ENCODE measurements at regions not wholly inside any gene's neighbourhood (a gene's known extent, or its start where the extent isn't known, plus 50 kb on each side); places are given as distances from the start of the nearest gene placed in this dataset.

- POLR2A ChIA-PET = interaction anchor here (0.6 to 3.2 kb wide), 11 partner anchors 14 to 556 kb away, joined by 3 to 26 read pairs (median 4); partner anchors contain the start of gene IGF1R
- BruUV-seq (replicated peaks) = no TSS peak
Observed at GRCh38 chr15:98519767-98520550, 128.4 kb upstream of the IGF1R start.

GRCh38 chr15:98522127-98522526 is 126.2 kb upstream of the IGF1R start:
- no peaks in the 10 kb centered on the region for H3K27me3 Mint-ChIP-seq (ENCODE audit: insufficient read depth, unreplicated experiment)

More at GRCh38 chr15:98519767-98520550, 128.4 kb upstream of the IGF1R start:
- CTCF ChIA-PET = interaction anchor here (0.6 to 4.4 kb wide), 44 partner anchors 8 to 683 kb away, joined by 3 to 58 read pairs (median 4); no protein-coding TSS in a partner anchor
- intact Hi-C loops (cut with micrococcal nuclease) = loop anchor here (1.0 to 10.0 kb wide), 9 partner anchors 78 to 693 kb away; no protein-coding TSS in a partner anchor
- peaks cover 4% of the 10 kb centered on the region for H3K4me1 Mint-ChIP-seq (ENCODE audit: insufficient read depth, unreplicated experiment)
- H3K27ac Mint-ChIP-seq (ENCODE audit: low read depth, unreplicated experiment) = no peak overlapping the region
- no peak for TF ChIP-seq CTCF (IDR thresholded peaks at IDR 0.05; ENCODE audit: unreplicated experiment)
- H3K9me3 Mint-ChIP-seq (ENCODE audit: unreplicated experiment) = no peaks in the 10 kb centered on the region
- H3K27me3 Mint-ChIP-seq (ENCODE audit: insufficient read depth, unreplicated experiment) = no peaks in the 10 kb centered on the region
- no peak overlapping the region for H3K4me3 Mint-ChIP-seq (ENCODE audit: unreplicated experiment)
- no peak for DNase-seq (ENCODE audit: unreplicated experiment)
- H3K36me3 Mint-ChIP-seq (ENCODE audit: insufficient read depth, unreplicated experiment) = no peaks in the 10 kb centered on the region

GRCh38 chr15:98523912-98524662 is 124.3 kb upstream of the IGF1R start:
- BruUV-seq (replicated peaks) = no TSS peak
- no peak overlapping the region for H3K4me3 Mint-ChIP-seq (ENCODE audit: unreplicated experiment)
- peaks cover 12% of the 10 kb centered on the region for H3K27me3 Mint-ChIP-seq (ENCODE audit: insufficient read depth, unreplicated experiment)
- ChIA-PET POLR2A (interaction anchor here (1.0 kb wide), 1 partner anchor 327 kb away, joined by 3 read pairs; no protein-coding TSS in a partner anchor), CTCF (interaction anchor here (0.5 to 1.7 kb wide), 10 partner anchors 15 to 689 kb away, joined by 3 to 4 read pairs (median 3); no protein-coding TSS in a partner anchor)
- no peak overlapping the region for H3K27ac Mint-ChIP-seq (ENCODE audit: low read depth, unreplicated experiment)
- H3K9me3 Mint-ChIP-seq (ENCODE audit: unreplicated experiment) = no peaks in the 10 kb centered on the region
- peaks cover 2% of the 10 kb centered on the region for H3K4me1 Mint-ChIP-seq (ENCODE audit: insufficient read depth, unreplicated experiment)
- TF ChIP-seq CTCF (IDR thresholded peaks at IDR 0.05; ENCODE audit: unreplicated experiment) = no peak
- intact Hi-C loops (cut with micrococcal nuclease) = no loop called here
- H3K36me3 Mint-ChIP-seq (ENCODE audit: insufficient read depth, unreplicated experiment) = no peaks in the 10 kb centered on the region
- DNase-seq (ENCODE audit: unreplicated experiment) = no peak

More at GRCh38 chr15:98522127-98522526, 126.2 kb upstream of the IGF1R start:
- Mint-ChIP-seq H3K4me3 (ENCODE audit: unreplicated experiment) (no peak overlapping the region), H3K36me3 (ENCODE audit: insufficient read depth, unreplicated experiment) (no peaks in the 10 kb centered on the region), H3K4me1 (ENCODE audit: insufficient read depth, unreplicated experiment) (peaks cover 4% of the 10 kb centered on the region), H3K9me3 (ENCODE audit: unreplicated experiment) (no peaks in the 10 kb centered on the region), H3K27ac (ENCODE audit: low read depth, unreplicated experiment) (no peak overlapping the region)
- intact Hi-C loops (cut with micrococcal nuclease) = no loop called here
- no TSS peak for BruUV-seq (replicated peaks)
- ChIA-PET POLR2A (interaction anchor here (0.7 to 1.5 kb wide), 4 partner anchors 138 to 1031 kb away, joined by 3 to 4 read pairs (median 4); no protein-coding TSS in a partner anchor), CTCF (interaction anchor here (0.5 to 4.4 kb wide), 12 partner anchors 8 to 691 kb away, joined by 3 to 33 read pairs (median 4); no protein-coding TSS in a partner anchor)
- no peak for TF ChIP-seq CTCF (IDR thresholded peaks at IDR 0.05; ENCODE audit: unreplicated experiment)
- no peak for DNase-seq (ENCODE audit: unreplicated experiment)
